ENCODE measurements at regions not wholly inside any gene's neighbourhood (a gene's known extent, or its start where the extent isn't known, plus 50 kb on each side); places are given as distances from the start of the nearest gene placed in this dataset.

DNA sequence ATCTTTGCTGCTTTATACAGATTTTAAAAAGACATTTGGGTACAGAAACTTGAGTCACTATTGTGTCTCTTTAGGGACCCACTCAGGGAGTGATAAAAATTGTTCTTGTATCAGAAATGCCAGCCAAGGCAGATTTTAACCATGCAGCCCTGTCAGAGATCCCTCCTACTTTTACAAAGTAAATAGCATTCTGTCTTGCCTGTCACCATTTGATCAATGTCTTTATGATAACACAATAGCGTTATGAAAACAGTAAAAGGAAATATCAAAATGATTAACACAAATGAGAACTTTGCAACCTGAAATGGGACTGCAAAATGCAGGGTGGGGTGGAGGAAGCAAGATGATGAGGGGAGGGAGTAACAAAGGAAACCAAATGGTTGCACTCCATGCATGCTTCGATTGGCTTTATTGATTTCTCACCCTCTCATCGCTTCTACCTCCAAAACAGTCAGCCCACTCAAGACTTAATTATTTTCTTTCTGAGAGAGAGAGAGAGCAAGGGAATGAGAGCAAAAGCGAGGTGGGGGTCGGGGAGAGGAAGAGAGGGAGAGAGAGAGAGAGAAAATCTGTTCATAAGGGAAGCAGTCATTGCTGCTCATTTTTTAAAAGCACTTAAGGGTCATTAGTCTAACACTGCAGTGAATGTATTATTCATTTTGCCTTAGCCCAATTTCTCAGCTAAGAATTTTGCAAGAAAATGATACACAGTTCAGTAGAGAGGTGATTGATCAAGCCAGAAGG, 576.5 kb downstream of the CSNK1G3 start:
- no peak overlapping the region for H3K4me3 ChIP-seq
- TF ChIP-seq, protein P1, sequence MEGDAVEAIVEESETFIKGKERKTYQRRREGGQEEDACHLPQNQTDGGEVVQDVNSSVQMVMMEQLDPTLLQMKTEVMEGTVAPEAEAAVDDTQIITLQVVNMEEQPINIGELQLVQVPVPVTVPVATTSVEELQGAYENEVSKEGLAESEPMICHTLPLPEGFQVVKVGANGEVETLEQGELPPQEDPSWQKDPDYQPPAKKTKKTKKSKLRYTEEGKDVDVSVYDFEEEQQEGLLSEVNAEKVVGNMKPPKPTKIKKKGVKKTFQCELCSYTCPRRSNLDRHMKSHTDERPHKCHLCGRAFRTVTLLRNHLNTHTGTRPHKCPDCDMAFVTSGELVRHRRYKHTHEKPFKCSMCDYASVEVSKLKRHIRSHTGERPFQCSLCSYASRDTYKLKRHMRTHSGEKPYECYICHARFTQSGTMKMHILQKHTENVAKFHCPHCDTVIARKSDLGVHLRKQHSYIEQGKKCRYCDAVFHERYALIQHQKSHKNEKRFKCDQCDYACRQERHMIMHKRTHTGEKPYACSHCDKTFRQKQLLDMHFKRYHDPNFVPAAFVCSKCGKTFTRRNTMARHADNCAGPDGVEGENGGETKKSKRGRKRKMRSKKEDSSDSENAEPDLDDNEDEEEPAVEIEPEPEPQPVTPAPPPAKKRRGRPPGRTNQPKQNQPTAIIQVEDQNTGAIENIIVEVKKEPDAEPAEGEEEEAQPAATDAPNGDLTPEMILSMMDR (IDR thresholded peaks at IDR 0.05) = no peak
- no peak for DNase-seq (ENCODE audit: low spot score)
- no peak overlapping the region for H3K27ac ChIP-seq

DNA sequence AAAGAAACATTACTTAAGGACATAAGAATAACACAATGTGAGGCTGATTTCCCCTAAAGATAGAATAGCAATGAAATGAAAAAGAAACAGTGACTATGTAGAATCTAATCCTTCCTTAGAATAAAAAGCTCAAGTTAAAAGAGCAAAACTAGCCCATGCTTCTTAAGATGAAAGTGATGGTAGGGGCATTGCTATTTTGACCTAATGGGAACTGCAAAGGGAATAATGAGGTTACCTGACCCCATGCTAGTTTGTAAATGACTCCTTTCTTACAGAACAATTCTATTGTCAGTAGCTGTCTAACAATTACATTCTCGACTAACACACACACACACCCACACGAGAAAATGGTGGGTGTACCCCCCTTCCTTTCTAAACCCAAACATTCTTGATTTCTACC, 575.8 kb downstream of the CSNK1G3 start:
- Histone ChIP-seq H3K4me3 (no peak overlapping the region), H3K27ac (no peak overlapping the region)
- TF ChIP-seq, protein P1 (IDR thresholded peaks at IDR 0.05) = no peak
- no peak for DNase-seq (ENCODE audit: low spot score)

DNA sequence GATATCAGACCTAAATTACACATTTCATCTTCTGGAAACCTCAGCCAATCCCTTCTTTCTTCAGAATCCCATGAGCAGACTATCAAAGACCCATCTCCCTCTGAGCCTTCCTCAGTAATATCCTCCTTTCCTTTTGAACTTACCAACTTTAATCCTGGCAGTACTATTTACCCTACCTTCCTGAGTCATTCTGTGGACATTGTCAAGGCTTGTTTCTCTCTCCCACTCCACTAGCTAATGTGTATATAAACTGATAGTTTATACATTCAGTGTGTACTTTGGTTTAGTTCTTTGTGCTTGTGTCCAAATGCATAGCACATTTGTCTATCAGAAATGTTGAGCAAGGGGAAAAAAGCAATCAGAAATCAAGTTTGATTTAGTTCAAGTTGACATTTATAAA, 568.3 kb downstream of the CSNK1G3 start:
- no peak overlapping the region for H3K4me3 ChIP-seq
- TF ChIP-seq, protein P1 (IDR thresholded peaks at IDR 0.05) = no peak
- DNase-seq (ENCODE audit: low spot score) = no peak
- no peak overlapping the region for H3K27ac ChIP-seq

DNA sequence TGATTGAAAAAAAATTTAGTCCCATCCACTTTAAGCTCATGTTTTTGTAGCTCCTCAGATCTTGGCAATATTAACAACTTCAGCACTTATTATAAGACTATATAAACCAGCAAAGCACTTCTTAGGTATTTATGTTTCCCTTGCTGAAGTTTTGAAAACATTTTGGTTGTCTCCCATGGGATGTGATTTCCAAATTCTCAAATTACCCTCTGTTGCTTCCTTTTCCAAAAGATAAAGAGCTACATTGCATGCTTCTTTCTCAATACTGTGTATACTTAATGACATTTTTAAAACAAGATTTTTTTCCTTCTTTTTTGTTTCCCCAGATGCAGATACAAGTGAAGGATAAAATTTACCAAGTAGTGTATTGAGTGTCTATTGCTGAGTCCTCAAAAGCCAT, 567.1 kb downstream of the CSNK1G3 start:
- Histone ChIP-seq H3K4me3 (no peak overlapping the region), H3K27ac (no peak overlapping the region)
- TF ChIP-seq, protein P1 (IDR thresholded peaks at IDR 0.05) = no peak
- DNase-seq (ENCODE audit: low spot score) = no peak

DNA sequence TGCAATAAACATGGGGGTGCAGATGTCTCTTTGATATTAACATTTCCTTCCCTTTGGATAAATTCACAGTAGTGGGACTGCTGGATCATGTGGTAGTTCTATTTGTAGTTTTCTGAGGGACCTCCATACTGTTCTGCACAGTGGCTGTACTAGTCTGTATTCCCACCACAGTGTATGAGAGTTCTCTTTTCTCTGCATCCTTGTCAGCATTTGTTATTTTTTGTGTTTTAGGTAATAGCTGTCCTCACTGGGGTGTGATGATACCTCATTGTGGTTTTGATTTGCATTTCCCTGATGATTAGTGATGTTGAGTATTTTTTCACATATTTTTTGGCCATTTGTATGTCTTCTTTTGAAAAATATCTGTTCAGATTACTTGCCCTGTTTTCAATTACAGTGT, 562.5 kb downstream of the CSNK1G3 start:
- Histone ChIP-seq H3K4me3 (no peak overlapping the region), H3K27ac (no peak overlapping the region)
- no peak for DNase-seq (ENCODE audit: low spot score)
- TF ChIP-seq, protein P1 (IDR thresholded peaks at IDR 0.05) = no peak

DNA sequence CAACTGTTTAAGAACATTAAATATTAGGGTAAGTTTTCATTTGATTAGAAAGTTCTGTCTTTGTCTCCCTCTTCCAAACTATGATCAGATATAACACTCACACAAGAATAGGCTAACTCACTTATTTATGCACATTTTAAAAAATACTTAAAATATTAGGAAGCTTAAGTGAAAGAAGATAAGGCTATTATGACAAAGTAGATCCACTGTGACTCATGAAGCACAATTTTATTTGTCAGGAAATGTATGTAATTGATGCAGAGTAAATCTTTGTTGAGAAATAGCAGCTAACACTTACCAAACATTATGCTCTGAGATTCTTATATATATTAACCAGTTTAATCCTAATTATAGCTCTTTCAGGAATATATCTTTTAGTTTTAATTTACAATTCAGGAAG, 560.6 kb downstream of the CSNK1G3 start:
- no peak for DNase-seq (ENCODE audit: low spot score)
- TF ChIP-seq, protein P1 (IDR thresholded peaks at IDR 0.05) = no peak

DNA sequence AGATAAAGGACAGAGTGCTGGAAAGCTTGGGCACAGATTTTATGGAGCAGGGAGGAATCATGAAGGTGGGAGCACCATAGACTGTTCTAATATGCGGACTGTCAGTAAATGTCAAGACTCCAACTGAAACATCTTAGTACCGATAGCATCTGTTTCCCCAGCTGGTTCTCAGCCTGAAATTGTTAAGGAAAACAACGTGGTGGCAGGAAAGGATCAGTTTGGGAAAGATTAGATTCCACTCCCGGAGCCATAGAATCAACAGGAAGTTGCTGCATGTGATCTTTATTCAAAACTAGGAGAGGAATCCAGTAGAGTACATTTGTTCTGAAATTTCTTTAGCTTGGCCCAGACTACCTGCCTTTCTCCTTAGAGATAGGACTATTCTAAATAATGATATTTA, 559.1 kb downstream of the CSNK1G3 start:
- Histone ChIP-seq H3K27ac (no peak overlapping the region), H3K4me3 (no peak overlapping the region)
- TF ChIP-seq, protein P1 (IDR thresholded peaks at IDR 0.05) = no peak
- no peak for DNase-seq (ENCODE audit: low spot score)

More for the DNA sequence above, 560.6 kb downstream of the CSNK1G3 start:
- Histone ChIP-seq H3K27ac (no peak overlapping the region), H3K4me3 (no peak overlapping the region)
